ENCODE measurements at regions not wholly inside any gene's neighbourhood (a gene's known extent, or its start where the extent isn't known, plus 50 kb on each side); places are given as distances from the start of the nearest gene placed in this dataset.

- TF ChIP-seq CTCF (IDR thresholded peaks at IDR 0.05; ENCODE audit: borderline replicate concordance, extremely low read depth, low read length, poor library complexity, severe bottlenecking) (no peak), EZH2 (IDR thresholded peaks at IDR 0.05; ENCODE audit: borderline replicate concordance, low read depth, low read length, severe bottlenecking) (no peak)
Measured at GRCh38 chr5:135107986-135108385, 74.0 kb upstream of the PITX1 start.
